HCT116 (cell line): ENCODE measurements at regions not wholly inside any gene's neighbourhood (a gene's known extent, or its start where the extent isn't known, plus 50 kb on each side); places are given as distances from the start of the nearest gene placed in this dataset.

Experiments
- ATAC-seq: fragments of 200-7000 bp; cut with Tn5 transposase; 2 replicates; pipeline ENCODE4 v1.9.1; 2020; ENCODE audit warnings: mild to moderate bottlenecking, moderate library complexity
- BruUV-seq: library from RNA; stranded (reverse); fragments of 400-500 nt; replicated peaks from 2 replicates; lab custom pipeline; 2021; lab: Mats Ljungman, UMichigan
- CTCF ChIA-PET: fragments of 300-600 bp; sonication (Branson Sonifier 250); formaldehyde crosslinking; loops from one replicate; lab custom pipeline; 2021; ENCODE audit warnings: antibody characterized with exemption; lab: Charles Lee
- POLR2A ChIA-PET: fragments of 300-600, 350-600 bp; sonication (Branson Sonifier 250); formaldehyde crosslinking; loops from one replicate; lab custom pipeline; 2021; ENCODE audit warnings: antibody characterized with exemption; lab: Charles Lee
- RAD21 ChIA-PET, 2 experiments: fragments of 300-600 bp; sonication (Branson Sonifier 250); formaldehyde crosslinking; loops; one replicate each; lab custom pipeline; 2023; ENCODE audit warnings: low total read pairs in 2 of 2; ENCODE audit not compliant: uncharacterized antibody in 2 of 2, unreplicated experiment in 2 of 2, low non-redundant PET in 1 of 2; lab: Charles Lee
- DNase-seq: peaks from one replicate; pipeline ENCODE4 v3.0.0-alpha.2; 2010; ENCODE audit warnings: low read depth, low spot score
- H2AFZ ChIP-seq: fragments of 200-600 bp; shearing (Covaris generic), sonication (generic); 2 replicates; pipeline ENCODE4 v1.6.1; 2017; ENCODE audit warnings: low read depth, mixed run types, mixed read lengths, antibody characterized with exemption, low read length; ENCODE audit not compliant: poor library complexity, severe bottlenecking
- H3K27ac ChIP-seq: 2 replicates; pipeline ENCODE4 v1.5.1; 2012; ENCODE audit warnings: low read depth, low read length
- H3K27me3 ChIP-seq: fragments of 200-600 bp; sonication (generic); 2 replicates; pipeline ENCODE4 v1.6.1; 2016; ENCODE audit warnings: mixed run types, low read length, mixed read lengths; ENCODE audit not compliant: insufficient read depth
- H3K36me3 ChIP-seq, 2 experiments: fragments of 200-500 bp in 1 of 2; fragments of 200-600 bp in 1 of 2; sonication (Bioruptor generic) in 1 of 2; sonication (generic) in 1 of 2; 2 replicates each; pipeline versions ENCODE4 v1.5.1 to v1.6.1; 2014 to 2016; ENCODE audit warnings: low read length in 2 of 2, inconsistent platforms in 1 of 2, mixed read lengths in 1 of 2, mixed run types in 1 of 2; ENCODE audit not compliant: insufficient read depth in 2 of 2, control insufficient read depth in 1 of 2
- H3K4me1 ChIP-seq, 2 experiments: fragments of 200-600 bp in 1 of 2; sonication (generic) in 1 of 2; 2 replicates each; pipeline versions ENCODE4 v1.5.1 to v1.6.1; 2012 to 2017; ENCODE audit warnings: low read length in 2 of 2, inconsistent platforms in 1 of 2, mild to moderate bottlenecking in 1 of 2, mixed read lengths in 1 of 2, mixed run types in 1 of 2, moderate library complexity in 1 of 2; ENCODE audit not compliant: insufficient read depth in 2 of 2, control insufficient read depth in 1 of 2
- H3K4me2 ChIP-seq: fragments of 200-600 bp; sonication (generic); 2 replicates; pipeline ENCODE4 v1.6.1; 2017; ENCODE audit warnings: mixed run types, low read length, mixed read lengths
- H3K4me3 ChIP-seq, 2 experiments: fragments of 200-600 bp in 1 of 2; sonication (generic) in 1 of 2; replicated peaks in 1 of 2; 2 replicates each; pipeline ENCODE4 v1.5.1; 2011 to 2016; ENCODE audit warnings: low read length in 2 of 2, control low read depth in 1 of 2, low read depth in 1 of 2, mild to moderate bottlenecking in 1 of 2, mixed read lengths in 1 of 2, mixed run types in 1 of 2
- H3K79me2 ChIP-seq: fragments of 200-600 bp; sonication (generic); 2 replicates; pipeline ENCODE4 v1.6.1; 2017; ENCODE audit warnings: mild to moderate bottlenecking, mixed run types, low read length, moderate library complexity, mixed read lengths; ENCODE audit not compliant: insufficient read depth
- H3K9ac ChIP-seq: fragments of 200-600 bp; sonication (generic); 2 replicates; pipeline ENCODE4 v1.6.1; 2016; ENCODE audit warnings: low read length, mixed read lengths
- H3K9me2 ChIP-seq: fragments of 200-600 bp; sonication (generic), shearing (Covaris generic); 2 replicates; pipeline ENCODE4 v1.6.1; 2017; ENCODE audit warnings: mixed run types, mild to moderate bottlenecking, moderate library complexity; ENCODE audit not compliant: insufficient read depth
- H3K9me3 ChIP-seq, 2 experiments: fragments of 200-500 bp in 1 of 2; fragments of 200-600 bp in 1 of 2; sonication (Bioruptor generic) in 1 of 2; sonication (generic) in 1 of 2; 2 replicates each; pipeline ENCODE4 v1.6.1; 2014 to 2017; ENCODE audit warnings: low read length in 2 of 2, mixed read lengths in 2 of 2, inconsistent platforms in 1 of 2, low read depth in 1 of 2, mild to moderate bottlenecking in 1 of 2, mixed run types in 1 of 2, moderate library complexity in 1 of 2; ENCODE audit not compliant: control insufficient read depth in 1 of 2, insufficient read depth in 1 of 2
- H4K20me1 ChIP-seq: fragments of 200-600 bp; sonication (generic), shearing (Covaris generic); 2 replicates; pipeline ENCODE4 v1.6.1; 2017; ENCODE audit warnings: mixed run types, mild to moderate bottlenecking, moderate library complexity; ENCODE audit not compliant: insufficient read depth
- CTCF ChIP-seq, 3 experiments: fragments of 200-600 bp in 1 of 3; sonication (generic) in 1 of 3; IDR thresholded peaks in 2 of 3; conservative IDR thresholded peaks in 1 of 3; 2 replicates each; pipeline ENCODE4 v1.5.1; 2012 to 2017; ENCODE audit warnings: low read depth in 2 of 3, low read length in 2 of 3, antibody characterized with exemption in 1 of 3, borderline replicate concordance in 1 of 3, control low read depth in 1 of 3, mild to moderate bottlenecking in 1 of 3, mixed read lengths in 1 of 3, mixed run types in 1 of 3, moderate library complexity in 1 of 3; ENCODE audit not compliant: insufficient read depth in 1 of 3
- EGR1 ChIP-seq: IDR thresholded peaks from 2 replicates; pipeline ENCODE4 v1.6.1; 2012; ENCODE audit warnings: low read depth
- ELF1 ChIP-seq: IDR thresholded peaks from 2 replicates; pipeline ENCODE4 v1.6.1; 2012; ENCODE audit warnings: low read depth, borderline replicate concordance
- EZH2 ChIP-seq: fragments of 200-600 bp; sonication (generic); IDR thresholded peaks from 2 replicates; pipeline ENCODE4 v1.6.1; 2017; ENCODE audit warnings: antibody characterized with exemption, mixed run types
- JUND ChIP-seq: IDR thresholded peaks from 2 replicates; pipeline ENCODE4 v1.6.1; 2012
- MAX ChIP-seq: IDR thresholded peaks from 2 replicates; pipeline ENCODE4 v1.6.1; 2012
- POLR2A ChIP-seq: IDR thresholded peaks from 2 replicates; pipeline ENCODE4 v1.7.0; 2011; ENCODE audit warnings: borderline replicate concordance; ENCODE audit not compliant: insufficient read depth, insufficient read length; ENCODE audit errors: extremely low read depth
- POLR2AphosphoS5 ChIP-seq: IDR thresholded peaks from 2 replicates; pipeline ENCODE4 v1.6.1; 2011; ENCODE audit warnings: mild to moderate bottlenecking, low read depth, low read length, moderate library complexity
- RAD21 ChIP-seq: IDR thresholded peaks from 2 replicates; pipeline ENCODE4 v1.6.1; 2012; ENCODE audit warnings: low read depth, mild to moderate bottlenecking
- SP1 ChIP-seq: IDR thresholded peaks from 2 replicates; pipeline ENCODE4 v1.6.1; 2012; ENCODE audit warnings: low read depth
- SRF ChIP-seq: IDR thresholded peaks from 2 replicates; pipeline ENCODE4 v1.6.1; 2012; ENCODE audit warnings: low read depth
- TCF7L2 ChIP-seq: IDR thresholded peaks from 2 replicates; pipeline ENCODE4 v1.7.0; 2011; ENCODE audit warnings: borderline replicate concordance, inconsistent platforms; ENCODE audit not compliant: insufficient read depth, insufficient read length; ENCODE audit errors: extremely low read depth
- ZBTB33 ChIP-seq: IDR thresholded peaks from 2 replicates; pipeline ENCODE4 v1.6.1; 2011; ENCODE audit warnings: mild to moderate bottlenecking, low read length, moderate library complexity; ENCODE audit not compliant: insufficient replicate concordance; ENCODE audit errors: extremely low read depth
- ZFX ChIP-seq: fragments of 450-650 bp; IDR thresholded peaks from 2 replicates; pipeline ENCODE4 v1.6.1; 2017
- intact Hi-C: fragments of 100-400 bp; cut with micrococcal nuclease; formaldehyde crosslinking; loops from 2 replicates; pipeline ENCODE4 v1.10.0; 2022

- peak; percentile 29 for TF ChIP-seq ZBTB33
- TF ChIP-seq, all 23 proteins: peak for 13
Measured at GRCh38 chrX:150200820-150201287, 162.3 kb upstream of the MAMLD1 start (continued).

GRCh38 chrX:150201391-150201790 lies 161.7 kb upstream of the MAMLD1 start:
- H3K9ac ChIP-seq, result no peak overlapping the region
- no peaks in the 10 kb centered on the region for H3K36me3 ChIP-seq
- H2AFZ ChIP-seq, result no peak overlapping the region
- intact Hi-C loops, result loop anchor here (10.0 kb wide), 2 partner anchors 237 to 293 kb away; no protein-coding TSS in a partner anchor
- H3K27ac ChIP-seq, result no peak overlapping the region
- CTCF ChIA-PET, result interaction anchor here (1.3 kb wide), 1 partner anchor 163 kb away, joined by 3 read pairs; no protein-coding TSS in a partner anchor
- no peaks in the 10 kb centered on the region for H3K27me3 ChIP-seq
- BruUV-seq, result no TSS peak
- POLR2A ChIA-PET, result no interaction called here
- H3K79me2 ChIP-seq, result no peaks in the 10 kb centered on the region
- H3K9me3 ChIP-seq, result no peaks in the 10 kb centered on the region
- H3K4me1 ChIP-seq, result peaks cover 7 to 17% of the 10 kb centered on the region in 2 experiments
- RAD21 ChIA-PET, result interaction anchor here in 1 of 2 experiments (1.0 kb wide), 1 partner anchor 161 kb away, joined by 3 read pairs; no protein-coding TSS in a partner anchor
- no peak for TF ChIP-seq TCF7L2
- TF ChIP-seq RAD21, result no peak
- no peak for TF ChIP-seq ELF1
- TF ChIP-seq SP1, result no peak
- no peak for TF ChIP-seq ZFX
- TF ChIP-seq EZH2, result no peak
- TF ChIP-seq JUND, result no peak
- no peak for TF ChIP-seq CTCF (IDR thresholded peaks at IDR 0.05 in 2 of 3, conservative IDR thresholded peaks at IDR 0.05 in 1 of 3; ENCODE audit: borderline replicate concordance in 1 of 3, insufficient read depth in 1 of 3, low read depth in 2 of 3, low read length in 2 of 3)
- TF ChIP-seq MAX, result no peak
- no peak for TF ChIP-seq POLR2A
- no peak for TF ChIP-seq EGR1
- no peak for TF ChIP-seq POLR2AphosphoS5
- no peak for TF ChIP-seq SRF
- H3K4me3 ChIP-seq, result no peak overlapping the region
- ATAC-seq (no peak; the same call in 1 of the 2 replicates), DNase-seq (no peak)
- H4K20me1 ChIP-seq, result no peaks in the 10 kb centered on the region
- H3K4me2 ChIP-seq, result peak overlapping the region; percentile 44
- H3K9me2 ChIP-seq, result no peaks in the 10 kb centered on the region
